ENCODE measurements at regions not wholly inside any gene's neighbourhood (a gene's known extent, or its start where the extent isn't known, plus 50 kb on each side); places are given as distances from the start of the nearest gene placed in this dataset.

DNA sequence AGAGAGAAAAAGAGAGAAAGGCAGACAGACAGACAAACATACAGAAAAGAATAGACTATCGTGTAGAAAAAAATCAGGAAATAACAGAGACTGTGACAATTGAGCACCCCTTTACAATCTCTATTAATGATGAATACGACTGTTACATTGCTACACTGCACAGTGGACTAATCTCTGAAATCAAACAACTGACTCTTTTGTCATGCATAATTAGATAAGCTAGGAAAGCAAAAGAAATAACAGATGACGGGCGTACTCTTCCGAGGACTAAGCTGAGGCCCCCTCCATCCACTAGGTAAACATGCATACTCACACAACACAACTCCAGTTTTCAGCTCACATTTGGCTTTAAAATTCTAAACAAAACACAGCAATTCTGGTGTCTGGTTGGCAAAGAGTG, 267.0 kb downstream of the NOL4 start:
- H3K9ac ChIP-seq (ENCODE audit: low read length), result no peak overlapping the region
- H4K20me1 ChIP-seq (ENCODE audit: insufficient read depth), result no peaks in the 10 kb centered on the region
- H3F3A ChIP-seq (ENCODE audit: insufficient read depth, low read length, poor library complexity, severe bottlenecking), result no peaks in the 10 kb centered on the region
- H3K4me2 ChIP-seq (ENCODE audit: low read length), result no peak overlapping the region
- no peaks in the 10 kb centered on the region for H3K9me2 ChIP-seq (ENCODE audit: insufficient read depth, low read length)
- H3K9me3 ChIP-seq (ENCODE audit: low read length), result no peaks in the 10 kb centered on the region
- H3K27me3 ChIP-seq (ENCODE audit: insufficient read depth, low read depth, low read length), result no peaks in the 10 kb centered on the region
- no peaks in the 10 kb centered on the region for H3K36me3 ChIP-seq (ENCODE audit: insufficient read depth, low read length)
- no peak overlapping the region for H3K27ac ChIP-seq (ENCODE audit: low read length)
- H2AFZ ChIP-seq (ENCODE audit: low read depth, low read length), result no peak overlapping the region
- no peaks in the 10 kb centered on the region for H3K79me2 ChIP-seq (replicated peaks; ENCODE audit: insufficient read depth, low read length)
- TF ChIP-seq MXI1 (conservative IDR thresholded peaks at IDR 0.05; ENCODE audit: poor library complexity, severe bottlenecking), result no peak
- TF ChIP-seq, protein P1, sequence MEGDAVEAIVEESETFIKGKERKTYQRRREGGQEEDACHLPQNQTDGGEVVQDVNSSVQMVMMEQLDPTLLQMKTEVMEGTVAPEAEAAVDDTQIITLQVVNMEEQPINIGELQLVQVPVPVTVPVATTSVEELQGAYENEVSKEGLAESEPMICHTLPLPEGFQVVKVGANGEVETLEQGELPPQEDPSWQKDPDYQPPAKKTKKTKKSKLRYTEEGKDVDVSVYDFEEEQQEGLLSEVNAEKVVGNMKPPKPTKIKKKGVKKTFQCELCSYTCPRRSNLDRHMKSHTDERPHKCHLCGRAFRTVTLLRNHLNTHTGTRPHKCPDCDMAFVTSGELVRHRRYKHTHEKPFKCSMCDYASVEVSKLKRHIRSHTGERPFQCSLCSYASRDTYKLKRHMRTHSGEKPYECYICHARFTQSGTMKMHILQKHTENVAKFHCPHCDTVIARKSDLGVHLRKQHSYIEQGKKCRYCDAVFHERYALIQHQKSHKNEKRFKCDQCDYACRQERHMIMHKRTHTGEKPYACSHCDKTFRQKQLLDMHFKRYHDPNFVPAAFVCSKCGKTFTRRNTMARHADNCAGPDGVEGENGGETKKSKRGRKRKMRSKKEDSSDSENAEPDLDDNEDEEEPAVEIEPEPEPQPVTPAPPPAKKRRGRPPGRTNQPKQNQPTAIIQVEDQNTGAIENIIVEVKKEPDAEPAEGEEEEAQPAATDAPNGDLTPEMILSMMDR (IDR thresholded peaks at IDR 0.05; ENCODE audit: poor library complexity, severe bottlenecking), result no peak
- TF ChIP-seq EZH2 (IDR thresholded peaks at IDR 0.05; ENCODE audit: borderline replicate concordance, insufficient read depth, low read length, poor library complexity, severe bottlenecking), result no peak
- no peak for TF ChIP-seq RAD21 (conservative IDR thresholded peaks at IDR 0.05)
- TF ChIP-seq, protein P2, sequence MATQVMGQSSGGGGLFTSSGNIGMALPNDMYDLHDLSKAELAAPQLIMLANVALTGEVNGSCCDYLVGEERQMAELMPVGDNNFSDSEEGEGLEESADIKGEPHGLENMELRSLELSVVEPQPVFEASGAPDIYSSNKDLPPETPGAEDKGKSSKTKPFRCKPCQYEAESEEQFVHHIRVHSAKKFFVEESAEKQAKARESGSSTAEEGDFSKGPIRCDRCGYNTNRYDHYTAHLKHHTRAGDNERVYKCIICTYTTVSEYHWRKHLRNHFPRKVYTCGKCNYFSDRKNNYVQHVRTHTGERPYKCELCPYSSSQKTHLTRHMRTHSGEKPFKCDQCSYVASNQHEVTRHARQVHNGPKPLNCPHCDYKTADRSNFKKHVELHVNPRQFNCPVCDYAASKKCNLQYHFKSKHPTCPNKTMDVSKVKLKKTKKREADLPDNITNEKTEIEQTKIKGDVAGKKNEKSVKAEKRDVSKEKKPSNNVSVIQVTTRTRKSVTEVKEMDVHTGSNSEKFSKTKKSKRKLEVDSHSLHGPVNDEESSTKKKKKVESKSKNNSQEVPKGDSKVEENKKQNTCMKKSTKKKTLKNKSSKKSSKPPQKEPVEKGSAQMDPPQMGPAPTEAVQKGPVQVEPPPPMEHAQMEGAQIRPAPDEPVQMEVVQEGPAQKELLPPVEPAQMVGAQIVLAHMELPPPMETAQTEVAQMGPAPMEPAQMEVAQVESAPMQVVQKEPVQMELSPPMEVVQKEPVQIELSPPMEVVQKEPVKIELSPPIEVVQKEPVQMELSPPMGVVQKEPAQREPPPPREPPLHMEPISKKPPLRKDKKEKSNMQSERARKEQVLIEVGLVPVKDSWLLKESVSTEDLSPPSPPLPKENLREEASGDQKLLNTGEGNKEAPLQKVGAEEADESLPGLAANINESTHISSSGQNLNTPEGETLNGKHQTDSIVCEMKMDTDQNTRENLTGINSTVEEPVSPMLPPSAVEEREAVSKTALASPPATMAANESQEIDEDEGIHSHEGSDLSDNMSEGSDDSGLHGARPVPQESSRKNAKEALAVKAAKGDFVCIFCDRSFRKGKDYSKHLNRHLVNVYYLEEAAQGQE (IDR thresholded peaks at IDR 0.05; ENCODE audit: borderline replicate concordance), result no peak
- TF ChIP-seq SMC3 (conservative IDR thresholded peaks at IDR 0.05; ENCODE audit: poor library complexity), result no peak
- no peak for TF ChIP-seq EP300 (conservative IDR thresholded peaks at IDR 0.05; ENCODE audit: poor library complexity, severe bottlenecking)
- no peak for TF ChIP-seq TAF1 (IDR thresholded peaks at IDR 0.05; ENCODE audit: low read depth)
- TF ChIP-seq POLR2AphosphoS5 (IDR thresholded peaks at IDR 0.05), result no peak
- H3K4me3 ChIP-seq (ENCODE audit: low read length), result no peak overlapping the region

DNA sequence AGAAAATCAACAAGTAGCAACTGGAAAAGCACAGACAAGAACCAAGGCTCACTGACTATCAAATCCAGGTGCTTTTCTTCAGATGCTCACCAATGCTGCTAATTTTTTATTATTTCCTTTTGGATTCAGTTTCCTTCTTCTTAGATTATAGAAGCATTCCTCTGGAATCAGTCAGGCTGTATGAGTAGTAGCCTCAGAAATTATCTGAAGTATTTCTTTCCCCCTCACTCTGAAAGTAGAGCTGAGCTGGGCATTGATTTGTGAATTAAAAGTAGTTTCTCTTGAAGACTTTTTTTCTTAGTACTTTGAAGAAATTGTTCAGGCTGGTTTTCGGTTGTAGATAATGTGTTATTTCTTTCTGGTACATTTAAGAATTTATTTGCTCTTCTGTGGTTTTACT, 273.7 kb downstream of the NOL4 start:
- no peaks in the 10 kb centered on the region for H3K79me2 ChIP-seq (replicated peaks; ENCODE audit: insufficient read depth, low read length)
- no peak overlapping the region for H3K4me3 ChIP-seq (ENCODE audit: low read length)
- no peaks in the 10 kb centered on the region for H3K9me2 ChIP-seq (ENCODE audit: insufficient read depth, low read length)
- H4K20me1 ChIP-seq (ENCODE audit: insufficient read depth), result no peaks in the 10 kb centered on the region
- no peak overlapping the region for H3K4me2 ChIP-seq (ENCODE audit: low read length)
- no peak overlapping the region for H3K27ac ChIP-seq (ENCODE audit: low read length)
- H2AFZ ChIP-seq (ENCODE audit: low read depth, low read length), result no peak overlapping the region
- TF ChIP-seq EP300 (conservative IDR thresholded peaks at IDR 0.05; ENCODE audit: poor library complexity, severe bottlenecking), result no peak
- H3F3A ChIP-seq (ENCODE audit: insufficient read depth, low read length, poor library complexity, severe bottlenecking), result no peaks in the 10 kb centered on the region
- no peak overlapping the region for H3K9ac ChIP-seq (ENCODE audit: low read length)
- no peaks in the 10 kb centered on the region for H3K36me3 ChIP-seq (ENCODE audit: insufficient read depth, low read length)
- H3K27me3 ChIP-seq (ENCODE audit: insufficient read depth, low read depth, low read length), result no peaks in the 10 kb centered on the region
- H3K9me3 ChIP-seq (ENCODE audit: low read length), result no peaks in the 10 kb centered on the region

DNA sequence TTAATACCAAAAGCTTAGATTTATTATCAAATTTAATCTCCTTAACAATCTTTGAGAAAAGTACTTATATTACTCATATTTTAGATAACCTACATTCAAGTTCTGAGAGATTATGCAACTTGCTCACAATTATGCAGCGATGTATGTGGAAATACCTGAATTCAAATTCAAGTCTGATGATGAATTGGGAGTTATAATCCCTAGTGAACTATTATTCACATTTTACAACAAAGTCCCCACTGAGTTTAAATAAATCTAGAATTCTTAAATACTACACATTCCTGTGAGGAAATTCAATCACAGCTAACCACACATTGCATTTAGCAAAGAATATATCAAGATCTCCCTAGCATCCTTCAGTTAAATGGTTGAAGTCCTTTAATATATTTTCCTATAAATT, 278.4 kb downstream of the NOL4 start:
- Histone ChIP-seq H3K4me3 (ENCODE audit: low read length) (no peak overlapping the region), H3K79me2 (replicated peaks; ENCODE audit: insufficient read depth, low read length) (no peaks in the 10 kb centered on the region), H2AFZ (ENCODE audit: low read depth, low read length) (no peak overlapping the region), H3K9ac (ENCODE audit: low read length) (no peak overlapping the region), H3K9me2 (ENCODE audit: insufficient read depth, low read length) (no peaks in the 10 kb centered on the region), H3K36me3 (ENCODE audit: insufficient read depth, low read length) (no peaks in the 10 kb centered on the region), H3K27me3 (ENCODE audit: insufficient read depth, low read depth, low read length) (no peaks in the 10 kb centered on the region), H3K27ac (ENCODE audit: low read length) (no peak overlapping the region), H3K9me3 (ENCODE audit: low read length) (no peaks in the 10 kb centered on the region), H4K20me1 (ENCODE audit: insufficient read depth) (no peaks in the 10 kb centered on the region), H3F3A (ENCODE audit: insufficient read depth, low read length, poor library complexity, severe bottlenecking) (no peaks in the 10 kb centered on the region), H3K4me2 (ENCODE audit: low read length) (no peak overlapping the region)
- TF ChIP-seq EP300 (conservative IDR thresholded peaks at IDR 0.05; ENCODE audit: poor library complexity, severe bottlenecking) (no peak), POLR2AphosphoS5 (IDR thresholded peaks at IDR 0.05) (no peak), SMC3 (conservative IDR thresholded peaks at IDR 0.05; ENCODE audit: poor library complexity) (no peak), RAD21 (conservative IDR thresholded peaks at IDR 0.05) (no peak), MXI1 (conservative IDR thresholded peaks at IDR 0.05; ENCODE audit: poor library complexity, severe bottlenecking) (no peak), EZH2 (IDR thresholded peaks at IDR 0.05; ENCODE audit: borderline replicate concordance, insufficient read depth, low read length, poor library complexity, severe bottlenecking) (no peak), TAF1 (IDR thresholded peaks at IDR 0.05; ENCODE audit: low read depth) (no peak)
- TF ChIP-seq, protein P1 (IDR thresholded peaks at IDR 0.05; ENCODE audit: poor library complexity, severe bottlenecking), result no peak
- TF ChIP-seq, protein P2 (IDR thresholded peaks at IDR 0.05; ENCODE audit: borderline replicate concordance), result no peak

Data from neural cell (in vitro differentiated cells).